ENCODE measurements at regions not wholly inside any gene's neighbourhood (a gene's known extent, or its start where the extent isn't known, plus 50 kb on each side); places are given as distances from the start of the nearest gene placed in this dataset.

DNA sequence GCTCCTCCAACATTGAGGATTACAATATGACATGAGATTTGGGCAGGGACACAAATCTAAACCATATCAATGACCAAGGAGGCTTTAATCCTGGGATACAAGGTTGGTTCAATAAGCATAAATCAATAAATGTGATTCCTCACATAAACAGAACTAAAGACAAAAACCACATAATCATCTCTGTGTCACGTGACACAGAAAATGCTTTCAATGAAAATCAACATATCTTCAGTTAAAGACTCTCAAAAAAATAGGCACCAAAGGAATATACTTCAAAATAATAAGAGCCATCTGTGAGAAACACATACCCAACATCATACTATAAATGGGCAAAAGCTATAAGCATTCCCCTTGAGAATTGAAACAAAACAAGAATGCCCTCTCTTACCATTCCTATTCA lies 604.9 kb downstream of the SEMA5A start:
- H3K9ac ChIP-seq = no peak overlapping the region
- 3% methylated on average over 1 of the region's 1 CpG for WGBS (ENCODE audit: low lambda C conversion rate)
- H3K27ac ChIP-seq (ENCODE audit: low read depth in 2 of 2, low read length in 1 of 2) = no peak overlapping the region
- no peak overlapping the region for H3K4me3 ChIP-seq (ENCODE audit: low read depth in 2 of 2, low read length in 1 of 2)
- H2AFZ ChIP-seq (ENCODE audit: low read depth) = no peak overlapping the region
- no peak overlapping the region for H3K4me2 ChIP-seq
- H3K27me3 ChIP-seq (ENCODE audit: insufficient read depth) = no peaks in the 10 kb centered on the region
- CTCF ChIA-PET = interaction anchor here (1.1 kb wide), 1 partner anchor 12 kb away, joined by 3 read pairs; no protein-coding TSS in a partner anchor
- H3K4me1 ChIP-seq (ENCODE audit: control insufficient read depth in 1 of 2, insufficient read depth in 2 of 2, low read depth in 1 of 2, low read length in 1 of 2) = no peaks in the 10 kb centered on the region
- H3K36me3 ChIP-seq (replicated peaks in 1 of 2; ENCODE audit: control insufficient read depth in 1 of 2, insufficient read depth in 2 of 2, low read length in 1 of 2) = no peaks in the 10 kb centered on the region
- no peaks in the 10 kb centered on the region for H3F3A ChIP-seq (replicated peaks; ENCODE audit: insufficient read depth)
- no peaks in the 10 kb centered on the region for H3K79me2 ChIP-seq (ENCODE audit: insufficient read depth)
- no peak for DNase-seq
- POLR2A ChIA-PET = no interaction called here
- H4K20me1 ChIP-seq (ENCODE audit: insufficient read depth) = no peaks in the 10 kb centered on the region
- TF ChIP-seq, protein P1, sequence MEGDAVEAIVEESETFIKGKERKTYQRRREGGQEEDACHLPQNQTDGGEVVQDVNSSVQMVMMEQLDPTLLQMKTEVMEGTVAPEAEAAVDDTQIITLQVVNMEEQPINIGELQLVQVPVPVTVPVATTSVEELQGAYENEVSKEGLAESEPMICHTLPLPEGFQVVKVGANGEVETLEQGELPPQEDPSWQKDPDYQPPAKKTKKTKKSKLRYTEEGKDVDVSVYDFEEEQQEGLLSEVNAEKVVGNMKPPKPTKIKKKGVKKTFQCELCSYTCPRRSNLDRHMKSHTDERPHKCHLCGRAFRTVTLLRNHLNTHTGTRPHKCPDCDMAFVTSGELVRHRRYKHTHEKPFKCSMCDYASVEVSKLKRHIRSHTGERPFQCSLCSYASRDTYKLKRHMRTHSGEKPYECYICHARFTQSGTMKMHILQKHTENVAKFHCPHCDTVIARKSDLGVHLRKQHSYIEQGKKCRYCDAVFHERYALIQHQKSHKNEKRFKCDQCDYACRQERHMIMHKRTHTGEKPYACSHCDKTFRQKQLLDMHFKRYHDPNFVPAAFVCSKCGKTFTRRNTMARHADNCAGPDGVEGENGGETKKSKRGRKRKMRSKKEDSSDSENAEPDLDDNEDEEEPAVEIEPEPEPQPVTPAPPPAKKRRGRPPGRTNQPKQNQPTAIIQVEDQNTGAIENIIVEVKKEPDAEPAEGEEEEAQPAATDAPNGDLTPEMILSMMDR (IDR thresholded peaks at IDR 0.05) = no peak
- TF ChIP-seq NRF1 (IDR thresholded peaks at IDR 0.05; ENCODE audit: low read depth, low read length) (no peak), TAF1 (IDR thresholded peaks at IDR 0.05; ENCODE audit: borderline replicate concordance, low read depth, low read length) (no peak), CHD2 (IDR thresholded peaks at IDR 0.05; ENCODE audit: low read length, partially characterized antibody) (no peak), RAD21 (IDR thresholded peaks at IDR 0.05; ENCODE audit: low read length) (no peak)
- H3K9me2 ChIP-seq = no peaks in the 10 kb centered on the region
- H3K9me3 ChIP-seq = no peaks in the 10 kb centered on the region

DNA sequence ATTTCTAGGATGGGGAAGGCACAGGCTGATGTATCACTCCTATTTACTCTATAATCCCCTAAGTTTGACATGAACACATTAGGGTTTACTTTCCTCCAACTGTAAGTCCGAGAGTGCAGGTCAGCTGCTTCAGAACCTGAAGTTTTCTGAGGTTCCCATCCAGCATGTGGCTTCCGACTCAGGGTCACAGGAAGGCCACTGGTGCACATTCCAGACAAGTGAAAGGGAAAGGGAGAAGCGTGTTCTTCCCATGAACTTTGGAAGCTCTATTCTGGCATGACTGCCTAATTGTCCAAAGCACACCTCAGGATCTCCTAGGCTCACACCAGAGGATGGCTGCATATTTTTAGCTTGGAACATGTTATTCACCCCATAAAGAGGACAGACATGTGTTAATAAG lies 602.6 kb downstream of the SEMA5A start:
- ChIA-PET CTCF (no interaction called here), POLR2A (no interaction called here)
- no peak overlapping the region for H2AFZ ChIP-seq (ENCODE audit: low read depth)
- 39% methylated on average over 3 of the region's 3 CpGs for WGBS (ENCODE audit: low lambda C conversion rate)
- no peaks in the 10 kb centered on the region for H3K4me1 ChIP-seq (ENCODE audit: control insufficient read depth in 1 of 2, insufficient read depth in 2 of 2, low read depth in 1 of 2, low read length in 1 of 2)
- no peaks in the 10 kb centered on the region for H3K27me3 ChIP-seq (ENCODE audit: insufficient read depth)
- no peaks in the 10 kb centered on the region for H3K36me3 ChIP-seq (replicated peaks in 1 of 2; ENCODE audit: control insufficient read depth in 1 of 2, insufficient read depth in 2 of 2, low read length in 1 of 2)
- TF ChIP-seq, protein P2, sequence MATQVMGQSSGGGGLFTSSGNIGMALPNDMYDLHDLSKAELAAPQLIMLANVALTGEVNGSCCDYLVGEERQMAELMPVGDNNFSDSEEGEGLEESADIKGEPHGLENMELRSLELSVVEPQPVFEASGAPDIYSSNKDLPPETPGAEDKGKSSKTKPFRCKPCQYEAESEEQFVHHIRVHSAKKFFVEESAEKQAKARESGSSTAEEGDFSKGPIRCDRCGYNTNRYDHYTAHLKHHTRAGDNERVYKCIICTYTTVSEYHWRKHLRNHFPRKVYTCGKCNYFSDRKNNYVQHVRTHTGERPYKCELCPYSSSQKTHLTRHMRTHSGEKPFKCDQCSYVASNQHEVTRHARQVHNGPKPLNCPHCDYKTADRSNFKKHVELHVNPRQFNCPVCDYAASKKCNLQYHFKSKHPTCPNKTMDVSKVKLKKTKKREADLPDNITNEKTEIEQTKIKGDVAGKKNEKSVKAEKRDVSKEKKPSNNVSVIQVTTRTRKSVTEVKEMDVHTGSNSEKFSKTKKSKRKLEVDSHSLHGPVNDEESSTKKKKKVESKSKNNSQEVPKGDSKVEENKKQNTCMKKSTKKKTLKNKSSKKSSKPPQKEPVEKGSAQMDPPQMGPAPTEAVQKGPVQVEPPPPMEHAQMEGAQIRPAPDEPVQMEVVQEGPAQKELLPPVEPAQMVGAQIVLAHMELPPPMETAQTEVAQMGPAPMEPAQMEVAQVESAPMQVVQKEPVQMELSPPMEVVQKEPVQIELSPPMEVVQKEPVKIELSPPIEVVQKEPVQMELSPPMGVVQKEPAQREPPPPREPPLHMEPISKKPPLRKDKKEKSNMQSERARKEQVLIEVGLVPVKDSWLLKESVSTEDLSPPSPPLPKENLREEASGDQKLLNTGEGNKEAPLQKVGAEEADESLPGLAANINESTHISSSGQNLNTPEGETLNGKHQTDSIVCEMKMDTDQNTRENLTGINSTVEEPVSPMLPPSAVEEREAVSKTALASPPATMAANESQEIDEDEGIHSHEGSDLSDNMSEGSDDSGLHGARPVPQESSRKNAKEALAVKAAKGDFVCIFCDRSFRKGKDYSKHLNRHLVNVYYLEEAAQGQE (IDR thresholded peaks at IDR 0.05; ENCODE audit: low read depth, low read length) = no peak
- TF ChIP-seq YY1 (IDR thresholded peaks at IDR 0.05; ENCODE audit: low read depth) (no peak), SMC3 (IDR thresholded peaks at IDR 0.05; ENCODE audit: low read depth, low read length) (no peak), TCF12 (IDR thresholded peaks at IDR 0.05) (no peak)
- H3K4me2 ChIP-seq = no peak overlapping the region
- H3K9ac ChIP-seq = no peak overlapping the region
- no peak overlapping the region for H3K4me3 ChIP-seq (ENCODE audit: low read depth in 2 of 2, low read length in 1 of 2)
- H3K9me2 ChIP-seq = no peaks in the 10 kb centered on the region
- no peaks in the 10 kb centered on the region for H4K20me1 ChIP-seq (ENCODE audit: insufficient read depth)
- H3F3A ChIP-seq (replicated peaks; ENCODE audit: insufficient read depth) = no peaks in the 10 kb centered on the region
- no peak overlapping the region for H3K27ac ChIP-seq (ENCODE audit: low read depth in 2 of 2, low read length in 1 of 2)
- no peak for DNase-seq
- no peaks in the 10 kb centered on the region for H3K79me2 ChIP-seq (ENCODE audit: insufficient read depth)
- no peaks in the 10 kb centered on the region for H3K9me3 ChIP-seq

Data from SK-N-SH (cell line).